Ascending aorta (tissue), 2 donors: ENCODE measurements at regions not wholly inside any gene's neighbourhood (a gene's known extent, or its start where the extent isn't known, plus 50 kb on each side); places are given as distances from the start of the nearest gene placed in this dataset.

Experiments
- DNase-seq, 2 donors: peaks; one replicate each; pipeline ENCODE4 v3.0.0-alpha.2; 2019; ENCODE audit warnings: low spot score in 2 of 2
- H3K27ac ChIP-seq, 2 donors: fragments of 200-600 bp; sonication (generic); one replicate each; pipeline ENCODE4 v1.5.1; 2016 to 2017; ENCODE audit warnings: mild to moderate bottlenecking in 1 of 2
- H3K27me3 ChIP-seq: fragments of 200-600 bp; sonication (generic); one replicate; pipeline ENCODE4 v1.5.1; 2017
- H3K36me3 ChIP-seq, 2 donors: fragments of 200-600 bp; sonication (generic); one replicate each; pipeline ENCODE4 v1.5.1; 2016
- H3K4me1 ChIP-seq, 2 donors: fragments of 200-600 bp; sonication (generic); one replicate each; pipeline ENCODE4 v1.5.1; 2016 to 2017; ENCODE audit warnings: mild to moderate bottlenecking in 1 of 2
- H3K4me3 ChIP-seq, 2 donors: fragments of 200-600 bp; sonication (generic); one replicate each; pipeline ENCODE4 v1.5.1; 2016 to 2017; ENCODE audit warnings: mild to moderate bottlenecking in 1 of 2
- H3K9me3 ChIP-seq, 2 donors: fragments of 200-600 bp; sonication (generic); one replicate each; pipeline ENCODE4 v1.5.1; 2016
- intact Hi-C: fragments of 100-400 bp; cut with DNase I; formaldehyde crosslinking; loops from one replicate; pipeline ENCODE4 v1.15.1; 2023
- TF ChIP-seq, protein P1 (sequence below), 3 experiments: fragments of 200-600 bp in 2 of 3; fragments of 450-650 bp in 1 of 3; sonication (generic) in 2 of 3; IDR thresholded peaks; one replicate each; pipeline ENCODE4 v1.5.1; 2016 to 2019; ENCODE audit warnings: antibody characterized with exemption in 3 of 3, mild to moderate bottlenecking in 1 of 3, moderate library complexity in 1 of 3

DNA sequence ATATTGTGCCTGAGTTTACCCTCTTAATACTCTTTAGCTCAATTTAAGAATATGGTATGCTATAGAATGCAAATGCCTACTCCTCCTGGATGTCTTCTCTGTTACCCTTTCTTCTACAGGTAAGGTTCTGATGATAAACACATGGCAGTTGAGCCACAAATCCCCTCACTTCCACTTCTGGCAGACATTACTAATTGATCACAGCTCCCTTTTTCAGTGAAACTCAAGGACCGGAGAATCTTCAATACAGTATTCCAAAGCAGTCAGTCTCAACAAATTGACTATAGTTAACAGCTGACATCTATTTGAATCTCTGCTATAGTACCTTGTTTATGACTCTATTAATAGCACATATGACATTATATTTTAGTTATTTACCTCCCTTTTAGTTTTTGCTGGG, 232.1 kb upstream of the ADAMTS9 start:
- DNase-seq, result no peak
- no peak overlapping the region for H3K27ac ChIP-seq
- H3K9me3 ChIP-seq, result no peaks in the 10 kb centered on the region
- H3K36me3 ChIP-seq, result no peaks in the 10 kb centered on the region
- no peak overlapping the region for H3K4me3 ChIP-seq
- TF ChIP-seq, protein P1, sequence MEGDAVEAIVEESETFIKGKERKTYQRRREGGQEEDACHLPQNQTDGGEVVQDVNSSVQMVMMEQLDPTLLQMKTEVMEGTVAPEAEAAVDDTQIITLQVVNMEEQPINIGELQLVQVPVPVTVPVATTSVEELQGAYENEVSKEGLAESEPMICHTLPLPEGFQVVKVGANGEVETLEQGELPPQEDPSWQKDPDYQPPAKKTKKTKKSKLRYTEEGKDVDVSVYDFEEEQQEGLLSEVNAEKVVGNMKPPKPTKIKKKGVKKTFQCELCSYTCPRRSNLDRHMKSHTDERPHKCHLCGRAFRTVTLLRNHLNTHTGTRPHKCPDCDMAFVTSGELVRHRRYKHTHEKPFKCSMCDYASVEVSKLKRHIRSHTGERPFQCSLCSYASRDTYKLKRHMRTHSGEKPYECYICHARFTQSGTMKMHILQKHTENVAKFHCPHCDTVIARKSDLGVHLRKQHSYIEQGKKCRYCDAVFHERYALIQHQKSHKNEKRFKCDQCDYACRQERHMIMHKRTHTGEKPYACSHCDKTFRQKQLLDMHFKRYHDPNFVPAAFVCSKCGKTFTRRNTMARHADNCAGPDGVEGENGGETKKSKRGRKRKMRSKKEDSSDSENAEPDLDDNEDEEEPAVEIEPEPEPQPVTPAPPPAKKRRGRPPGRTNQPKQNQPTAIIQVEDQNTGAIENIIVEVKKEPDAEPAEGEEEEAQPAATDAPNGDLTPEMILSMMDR (IDR thresholded peaks at IDR 0.05), result no peak
- intact Hi-C loops, result no loop called here
- no peaks in the 10 kb centered on the region for H3K27me3 ChIP-seq
- no peaks in the 10 kb centered on the region for H3K4me1 ChIP-seq

DNA sequence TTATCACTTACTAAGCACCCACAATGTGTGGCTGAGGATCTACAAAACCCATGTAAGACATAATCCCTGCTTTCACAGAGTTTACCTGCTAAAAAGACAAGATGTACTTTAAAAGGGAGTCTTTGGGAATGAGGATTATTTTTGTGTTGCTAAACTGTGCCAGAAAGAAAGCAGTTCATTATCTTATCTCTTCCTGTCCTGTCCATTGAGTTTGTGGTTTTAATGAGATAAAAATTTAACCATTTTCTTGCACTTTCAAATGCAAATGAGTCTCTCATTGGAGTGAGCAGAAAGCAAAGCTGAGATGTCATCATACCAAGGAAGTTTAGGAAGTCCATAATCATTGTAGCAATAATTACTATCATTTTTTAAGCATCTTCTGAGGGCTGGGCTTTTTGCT, 231.2 kb upstream of the ADAMTS9 start:
- TF ChIP-seq, protein P1 (IDR thresholded peaks at IDR 0.05), result no peak
- intact Hi-C loops, result no loop called here
- Histone ChIP-seq H3K9me3 (no peaks in the 10 kb centered on the region), H3K36me3 (no peaks in the 10 kb centered on the region), H3K4me3 (no peak overlapping the region), H3K4me1 (no peaks in the 10 kb centered on the region), H3K27me3 (no peaks in the 10 kb centered on the region), H3K27ac (no peak overlapping the region)
- DNase-seq, result no peak

DNA sequence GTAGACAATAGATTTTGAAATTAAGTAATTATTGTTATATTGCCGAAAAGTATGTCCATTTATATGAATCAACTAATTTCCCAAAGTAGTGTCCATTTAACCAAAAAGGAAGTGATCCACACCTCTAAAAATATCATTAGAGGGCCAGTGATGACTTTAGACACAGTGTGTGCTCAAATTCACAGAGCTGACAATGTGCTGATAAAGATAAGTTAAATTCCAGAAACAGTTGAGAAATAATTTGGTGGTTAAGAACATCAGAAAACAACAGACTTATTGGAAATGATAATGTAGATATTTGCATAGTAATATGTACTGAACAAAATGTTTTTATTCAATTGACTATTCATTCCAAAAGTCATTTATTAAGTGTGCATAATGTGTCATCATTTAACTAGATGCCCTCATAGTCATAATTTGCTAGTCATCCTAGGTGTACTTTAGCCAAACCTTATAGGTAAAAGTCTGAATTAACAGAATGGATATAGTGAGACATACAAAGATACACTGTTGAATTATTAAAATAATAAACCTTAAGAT, 230.2 kb upstream of the ADAMTS9 start:
- intact Hi-C loops, result no loop called here
- TF ChIP-seq, protein P1 (IDR thresholded peaks at IDR 0.05), result no peak
- Histone ChIP-seq H3K4me3 (no peak overlapping the region), H3K9me3 (no peaks in the 10 kb centered on the region), H3K4me1 (no peaks in the 10 kb centered on the region), H3K27me3 (no peaks in the 10 kb centered on the region), H3K36me3 (no peaks in the 10 kb centered on the region), H3K27ac (no peak overlapping the region)
- no peak for DNase-seq

DNA sequence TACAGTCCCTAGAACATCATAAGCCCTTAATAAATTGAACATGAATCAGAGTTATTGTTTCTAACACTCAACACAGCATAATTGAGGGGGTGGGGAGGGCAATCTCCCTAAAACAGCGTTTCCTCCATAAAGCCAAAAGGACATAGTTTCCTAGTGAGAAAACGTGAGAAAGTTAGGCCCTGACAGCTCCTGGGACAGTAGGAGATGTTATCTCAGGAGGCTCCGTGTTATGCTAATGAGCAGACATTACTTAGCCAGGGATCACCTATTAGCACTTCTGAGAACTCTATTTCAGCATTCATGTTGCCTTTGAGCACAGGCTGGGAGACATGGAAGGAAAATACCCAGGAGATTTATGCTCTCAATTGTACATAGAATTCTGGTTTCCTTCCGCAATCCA, 229.1 kb upstream of the ADAMTS9 start:
- TF ChIP-seq, protein P1 (IDR thresholded peaks at IDR 0.05), result no peak
- no peaks in the 10 kb centered on the region for H3K9me3 ChIP-seq
- H3K27ac ChIP-seq, result no peak overlapping the region
- H3K4me1 ChIP-seq, result no peaks in the 10 kb centered on the region
- no peaks in the 10 kb centered on the region for H3K27me3 ChIP-seq
- H3K4me3 ChIP-seq, result no peak overlapping the region
- DNase-seq, result no peak
- no peaks in the 10 kb centered on the region for H3K36me3 ChIP-seq
- intact Hi-C loops, result no loop called here

DNA sequence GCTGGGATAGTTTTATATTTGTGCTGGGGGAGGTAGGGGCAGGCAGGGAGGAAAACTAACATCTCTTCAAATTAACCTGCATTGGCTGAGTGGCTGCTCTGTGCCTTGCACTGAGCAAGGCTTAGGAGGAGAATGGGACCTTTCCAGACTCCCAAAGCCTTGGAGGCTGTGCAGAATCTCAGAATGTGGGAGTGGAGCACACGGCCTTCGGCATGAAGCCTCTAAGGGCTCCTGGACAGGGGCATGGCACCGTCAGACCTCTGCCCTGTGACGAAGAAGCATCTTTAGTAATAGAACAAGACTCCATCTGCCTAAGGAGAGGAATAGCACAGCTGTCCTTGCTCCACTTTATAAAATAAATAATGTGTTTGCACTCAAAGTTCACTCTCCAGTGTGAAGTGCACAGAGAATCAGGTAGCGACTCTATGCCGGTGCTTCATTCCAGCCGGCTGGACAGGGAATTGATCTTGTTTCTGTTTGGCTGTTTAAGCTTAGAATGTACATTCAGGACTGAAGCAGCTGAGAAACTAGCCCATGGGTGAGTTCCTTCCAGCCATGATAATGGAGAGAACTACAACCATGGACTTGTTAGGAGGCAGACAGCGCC, 228.5 kb upstream of the ADAMTS9 start:
- Histone ChIP-seq H3K4me3 (no peak overlapping the region), H3K27me3 (no peaks in the 10 kb centered on the region), H3K9me3 (no peaks in the 10 kb centered on the region), H3K27ac (peak overlapping the region in 1 of 2 donors; percentile 53), H3K36me3 (no peaks in the 10 kb centered on the region), H3K4me1 (no peaks in the 10 kb centered on the region)
- intact Hi-C loops, result no loop called here
- DNase-seq, result no peak
- TF ChIP-seq, protein P1 (IDR thresholded peaks at IDR 0.05), result no peak

DNA sequence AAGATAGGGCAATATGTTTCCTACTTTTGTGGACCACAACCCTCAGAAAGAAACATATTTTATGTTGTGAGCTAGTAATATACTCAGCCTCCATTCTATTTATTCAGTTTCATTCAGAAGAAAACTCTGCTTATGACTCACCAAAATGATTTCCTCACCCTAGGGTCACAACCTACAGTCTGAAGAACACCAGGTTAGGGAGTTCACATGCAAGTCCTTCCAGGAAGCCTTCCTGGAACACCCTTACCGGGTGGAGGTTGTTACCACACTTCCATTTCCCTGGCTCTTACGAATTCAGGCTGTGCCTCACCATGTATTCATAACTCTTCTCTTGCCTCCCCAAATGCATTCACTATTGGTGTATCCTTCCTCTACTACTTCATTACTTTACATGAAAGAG, 228.0 kb upstream of the ADAMTS9 start:
- no peak for DNase-seq
- no peaks in the 10 kb centered on the region for H3K9me3 ChIP-seq
- H3K36me3 ChIP-seq, result no peaks in the 10 kb centered on the region
- H3K27me3 ChIP-seq, result no peaks in the 10 kb centered on the region
- no peak overlapping the region for H3K4me3 ChIP-seq
- no peaks in the 10 kb centered on the region for H3K4me1 ChIP-seq
- peak overlapping the region in 1 of 2 donors; percentile 53 for H3K27ac ChIP-seq
- intact Hi-C loops, result no loop called here
- TF ChIP-seq, protein P1 (IDR thresholded peaks at IDR 0.05), result no peak
